H1 (cell line): ENCODE measurements at regions not wholly inside any gene's neighbourhood (a gene's known extent, or its start where the extent isn't known, plus 50 kb on each side); places are given as distances from the start of the nearest gene placed in this dataset.

Experiments
- CTCF ChIA-PET: fragments of 300-600 bp; sonication (Branson Sonifier 250); formaldehyde crosslinking; loops from one replicate; lab custom pipeline; 2021; ENCODE audit not compliant: partially characterized antibody; lab: Charles Lee
- POLR2A ChIA-PET: fragments of 300-600 bp; sonication (Branson Sonifier 250); formaldehyde crosslinking; loops from one replicate; lab custom pipeline; 2021; ENCODE audit warnings: inconsistent platforms; ENCODE audit not compliant: partially characterized antibody; lab: Charles Lee
- DNase-seq, 2 experiments: peaks; one replicate each; pipeline versions ENCODE4 v3.0.0 to v3.0.0-alpha.2; 2010 to 2022; ENCODE audit warnings: low spot score in 2 of 2, low read depth in 1 of 2, mixed read lengths in 1 of 2
- FAIRE-seq: peaks from 2 replicates; lab custom pipeline; 2011; peaks lifted over from hg19 to GRCh38; lab: Jason Lieb, UNC
- H2AFZ ChIP-seq: 2 replicates; pipeline ENCODE4 v1.8.1; 2012; ENCODE audit warnings: low read length, inconsistent platforms
- H2AK5ac ChIP-seq: 2 replicates; pipeline ENCODE4 v1.6.1; 2013; ENCODE audit warnings: low read depth, low read length
- H2BK120ac ChIP-seq: replicated peaks from 2 replicates; pipeline ENCODE3; 2013; ENCODE audit warnings: low read depth, low read length, inconsistent platforms
- H2BK12ac ChIP-seq: 2 replicates; pipeline ENCODE4 v1.6.1; 2013; ENCODE audit warnings: low read depth, low read length
- H2BK15ac ChIP-seq: 2 replicates; pipeline ENCODE4 v1.6.1; 2013; ENCODE audit warnings: low read length
- H2BK20ac ChIP-seq: 2 replicates; pipeline ENCODE4 v1.6.1; 2013; ENCODE audit warnings: low read length
- H2BK5ac ChIP-seq: 2 replicates; pipeline ENCODE4 v1.6.1; 2013; ENCODE audit warnings: low read depth, low read length
- H3K14ac ChIP-seq: 2 replicates; pipeline ENCODE4 v1.6.1; 2013; ENCODE audit warnings: inconsistent platforms; ENCODE audit not compliant: insufficient read length
- H3K18ac ChIP-seq: 2 replicates; pipeline ENCODE4 v1.6.1; 2013; ENCODE audit warnings: low read length; ENCODE audit errors: extremely low read depth
- H3K23ac ChIP-seq: 2 replicates; pipeline ENCODE4 v1.6.1; 2013; ENCODE audit warnings: inconsistent platforms; ENCODE audit not compliant: insufficient read length
- H3K23me2 ChIP-seq: 2 replicates; pipeline ENCODE4 v1.6.1; 2013; ENCODE audit warnings: low read depth, low read length
- H3K27ac ChIP-seq: 2 replicates; pipeline ENCODE4 v1.6.1; 2011; ENCODE audit warnings: low read depth, low read length, inconsistent platforms
- H3K27me3 ChIP-seq, 4 experiments: replicated peaks in 1 of 4; 1 replicate in 1 of 4; 2 replicates in 3 of 4; pipeline versions ENCODE4 v1.6.1 to v1.8.1; 2011 to 2013; ENCODE audit warnings: low read length in 3 of 4, mild to moderate bottlenecking in 3 of 4, inconsistent platforms in 2 of 4, mixed read lengths in 2 of 4, moderate library complexity in 1 of 4; ENCODE audit not compliant: control insufficient read depth in 3 of 4, insufficient read depth in 3 of 4; ENCODE audit errors: extremely low read depth in 1 of 4
- H3K36me3 ChIP-seq, 4 experiments: 2 replicates each; pipeline versions ENCODE4 v1.6.1 to v1.8.1; 2011 to 2013; ENCODE audit warnings: mild to moderate bottlenecking in 4 of 4, low read length in 3 of 4, moderate library complexity in 2 of 4, control low read depth in 1 of 4, inconsistent platforms in 1 of 4; ENCODE audit not compliant: insufficient read depth in 4 of 4, control insufficient read depth in 2 of 4
- H3K4ac ChIP-seq: replicated peaks from 2 replicates; pipeline ENCODE3; 2013; ENCODE audit warnings: low read length, low read depth, mixed read lengths, inconsistent platforms; ENCODE audit not compliant: insufficient read length
- H3K4me1 ChIP-seq, 4 experiments: replicated peaks in 1 of 4; 1 replicate in 1 of 4; 2 replicates in 3 of 4; pipeline versions ENCODE4 v1.6.1 to v1.8.1; 2011 to 2013; ENCODE audit warnings: low read length in 3 of 4, inconsistent platforms in 2 of 4, mixed read lengths in 1 of 4; ENCODE audit not compliant: insufficient read depth in 4 of 4, control insufficient read depth in 3 of 4
- H3K4me2 ChIP-seq, 2 experiments: 2 replicates each; pipeline versions ENCODE4 v1.6.1 to v1.8.1; 2011 to 2013; ENCODE audit warnings: low read depth in 2 of 2, low read length in 2 of 2, control low read depth in 1 of 2, inconsistent platforms in 1 of 2, mild to moderate bottlenecking in 1 of 2; ENCODE audit not compliant: insufficient read depth in 1 of 2
- H3K4me3 ChIP-seq, 4 experiments: fragments of 200-600, 300-600 bp in 1 of 4; sonication (generic), shearing (Covaris generic), sonication (Bioruptor Twin) in 1 of 4; 2 replicates each; pipeline versions ENCODE4 v1.5.1 to v1.8.1; 2011 to 2016; ENCODE audit warnings: low read length in 4 of 4, low read depth in 3 of 4, control low read depth in 2 of 4, inconsistent platforms in 2 of 4, mild to moderate bottlenecking in 2 of 4, mixed read lengths in 1 of 4, moderate library complexity in 1 of 4; ENCODE audit not compliant: insufficient read depth in 2 of 4; ENCODE audit errors: extremely low read depth in 1 of 4
- H3K56ac ChIP-seq: replicated peaks from 2 replicates; pipeline ENCODE3; 2013; ENCODE audit warnings: low read depth, mild to moderate bottlenecking, mixed read lengths, low read length, inconsistent platforms; ENCODE audit not compliant: insufficient read length
- H3K79me1 ChIP-seq: 2 replicates; pipeline ENCODE4 v1.6.1; 2013; ENCODE audit warnings: low read depth, low read length, control low read depth
- H3K79me2 ChIP-seq, 2 experiments: 2 replicates each; pipeline versions ENCODE4 v1.6.1 to v1.8.1; 2012 to 2013; ENCODE audit warnings: low read length in 2 of 2, mild to moderate bottlenecking in 2 of 2, inconsistent platforms in 1 of 2; ENCODE audit not compliant: insufficient read depth in 2 of 2, control insufficient read depth in 1 of 2
- H3K9ac ChIP-seq, 4 experiments: replicated peaks in 1 of 4; 1 replicate in 1 of 4; 2 replicates in 3 of 4; pipeline versions ENCODE4 v1.6.1 to v1.8.1; 2011 to 2013; ENCODE audit warnings: low read depth in 3 of 4, low read length in 3 of 4, control low read depth in 2 of 4, mild to moderate bottlenecking in 2 of 4, moderate library complexity in 2 of 4, inconsistent platforms in 1 of 4; ENCODE audit errors: extremely low read depth in 1 of 4
- H3K9me3 ChIP-seq, 2 experiments: 2 replicates each; pipeline versions ENCODE4 v1.6.1 to v1.8.1; 2012 to 2013; ENCODE audit warnings: mild to moderate bottlenecking in 2 of 2, moderate library complexity in 2 of 2, control low read depth in 1 of 2, inconsistent platforms in 1 of 2, low read depth in 1 of 2, low read length in 1 of 2, mixed read lengths in 1 of 2; ENCODE audit not compliant: insufficient read depth in 2 of 2
- H4K20me1 ChIP-seq, 2 experiments: replicated peaks in 1 of 2; 2 replicates each; pipeline versions ENCODE3 to v1.8.1; 2011 to 2013; ENCODE audit warnings: inconsistent platforms in 2 of 2, low read length in 2 of 2, mild to moderate bottlenecking in 1 of 2; ENCODE audit not compliant: insufficient read depth in 2 of 2, control insufficient read depth in 1 of 2
- H4K5ac ChIP-seq: 2 replicates; pipeline ENCODE4 v1.6.1; 2013; ENCODE audit warnings: low read length, low read depth, mixed read lengths, inconsistent platforms; ENCODE audit not compliant: insufficient read length
- H4K8ac ChIP-seq: 2 replicates; pipeline ENCODE4 v1.8.0; 2013; ENCODE audit warnings: mild to moderate bottlenecking, moderate library complexity, low read length, inconsistent platforms; ENCODE audit not compliant: insufficient read depth; ENCODE audit errors: extremely low read depth
- H4K91ac ChIP-seq: replicated peaks from 2 replicates; pipeline ENCODE3; 2013; ENCODE audit warnings: low read length, mixed read lengths, inconsistent platforms; ENCODE audit not compliant: insufficient read length
- CHD1 ChIP-seq: IDR thresholded peaks from 2 replicates; pipeline ENCODE4 v1.6.1; 2012; ENCODE audit warnings: low read depth, low read length, improper control_type of control experiment
- CHD2 ChIP-seq: IDR thresholded peaks from 2 replicates; pipeline ENCODE4 v1.6.1; 2012; ENCODE audit warnings: low read length, improper control_type of control experiment
- CTBP2 ChIP-seq: IDR thresholded peaks from 2 replicates; pipeline ENCODE4 v1.7.0; 2011; ENCODE audit warnings: borderline replicate concordance, mild to moderate bottlenecking, moderate library complexity, mixed read lengths, low read length; ENCODE audit not compliant: insufficient read depth, insufficient read length
- EZH2 ChIP-seq: fragments of 200-600 bp; sonication (generic); IDR thresholded peaks from 2 replicates; pipeline ENCODE4 v1.7.1; 2012; ENCODE audit warnings: low read depth, mild to moderate bottlenecking, moderate library complexity, low read length, inconsistent platforms; ENCODE audit not compliant: severe bottlenecking
- GABPA ChIP-seq: IDR thresholded peaks from 2 replicates; pipeline ENCODE4 v1.6.1; 2011; ENCODE audit warnings: mild to moderate bottlenecking, low read length, moderate library complexity, borderline replicate concordance; ENCODE audit not compliant: insufficient read depth
- HDAC6 ChIP-seq: IDR thresholded peaks from one replicate; pipeline ENCODE4 v1.7.1; 2012; ENCODE audit warnings: low read depth, mild to moderate bottlenecking, inconsistent platforms, low read length, moderate library complexity
- KDM4A ChIP-seq: IDR thresholded peaks from one replicate; pipeline ENCODE4 v1.7.1; 2012; ENCODE audit warnings: low read depth, mild to moderate bottlenecking, moderate library complexity, low read length, inconsistent platforms; ENCODE audit not compliant: severe bottlenecking
- KDM5A ChIP-seq: fragments of 200-600 bp; IDR thresholded peaks from 2 replicates; pipeline ENCODE4 v1.7.1; 2012; ENCODE audit warnings: mild to moderate bottlenecking, low read length, inconsistent platforms, mixed read lengths
- MAX ChIP-seq: IDR thresholded peaks from 2 replicates; pipeline ENCODE4 v1.6.1; 2012; ENCODE audit warnings: inconsistent platforms
- PHF8 ChIP-seq: fragments of 200-600 bp; sonication (generic); conservative IDR thresholded peaks from 2 replicates; pipeline ENCODE4 v1.7.1; 2012; ENCODE audit warnings: low read depth, mild to moderate bottlenecking, inconsistent platforms, low read length, moderate library complexity
- RNF2 ChIP-seq: fragments of 200-900, 300-1000 bp; sonication (generic); IDR thresholded peaks from 2 replicates; pipeline ENCODE4 v1.7.1; 2016; ENCODE audit warnings: borderline replicate concordance, low read depth, mild to moderate bottlenecking, antibody characterized with exemption, low read length; ENCODE audit not compliant: poor library complexity, severe bottlenecking; ENCODE audit errors: missing control alignments
- TBP ChIP-seq: IDR thresholded peaks from 2 replicates; pipeline ENCODE4 v1.6.1; 2011; ENCODE audit warnings: low read depth, low read length, improper control_type of control experiment
- WGBS, 2 experiments: shearing (Covaris generic) in 1 of 2; methylation state at CpG; one replicate each; pipeline versions ENCODE4 v1.1.6 to v1.1.7; 2013 to 2015; ENCODE audit warnings: low lambda C conversion rate in 2 of 2, mixed read lengths in 2 of 2, inconsistent platforms in 1 of 2, low coverage in 1 of 2, missing lambda C conversion rate in 1 of 2; ENCODE audit not compliant: insufficient replicate concordance in 2 of 2, insufficient coverage in 1 of 2, insufficient read length in 1 of 2; ENCODE audit errors: extremely low coverage in 1 of 2, missing lambda C conversion rate in 1 of 2; 5-methylcytosine and 5-hydroxymethylcytosine counted together

- H3K27ac ChIP-seq = no peak overlapping the region
- H3K36me3 ChIP-seq = no peaks in the 10 kb centered on the region
- H3K9ac ChIP-seq = no peak overlapping the region
- no peak overlapping the region for H3K4me2 ChIP-seq
- H3K23me2 ChIP-seq = peaks cover 5% of the 10 kb centered on the region
- no peak overlapping the region for H2BK120ac ChIP-seq
- H3K18ac ChIP-seq = no peak overlapping the region
- DNase-seq (no peak), FAIRE-seq (no peak)
- no peaks in the 10 kb centered on the region for H3K79me1 ChIP-seq
- H3K23ac ChIP-seq = no peak overlapping the region
- no peak overlapping the region for H2AK5ac ChIP-seq
- H4K8ac ChIP-seq = no peak overlapping the region
- H3K9me3 ChIP-seq = no peaks in the 10 kb centered on the region
- peaks cover 0 to 5% (median 3%) of the 10 kb centered on the region in 4 experiments; a peak in 3 of 7 replicates for H3K27me3 ChIP-seq
- POLR2A ChIA-PET = no interaction called here
- no peak overlapping the region for H2AFZ ChIP-seq
- CTCF ChIA-PET = interaction anchor here (0.6 to 2.5 kb wide), 6 partner anchors 12 to 526 kb away, joined by 3 to 11 read pairs (median 4); no protein-coding TSS in a partner anchor
- peaks cover 0 to 14% (median 13%) of the 10 kb centered on the region in 4 experiments; a peak in 6 of 7 replicates for H3K4me1 ChIP-seq
- no peak overlapping the region for H2BK15ac ChIP-seq
- 0 out of 2 replicates have a peak overlapping the region, but pooled peaks have one; percentile 20 for H2BK5ac ChIP-seq
- H4K20me1 ChIP-seq = no peaks in the 10 kb centered on the region
- H2BK12ac ChIP-seq = peak overlapping the region; percentile 83; the same call in 1 of the 2 replicates
- H3K4ac ChIP-seq = no peak overlapping the region
- 85% methylated on average over 7 of the region's 7 CpGs; no CpG with 5 or more reads in 1 of the 2 experiments for WGBS, 2 experiments
- H2BK20ac ChIP-seq = 0 out of 2 replicates have a peak overlapping the region, but pooled peaks have one; percentile 21
- no peak overlapping the region for H4K5ac ChIP-seq
- no peaks in the 10 kb centered on the region for H3K79me2 ChIP-seq
- no peak overlapping the region for H3K56ac ChIP-seq
- no peak overlapping the region for H3K14ac ChIP-seq
- no peak overlapping the region for H4K91ac ChIP-seq
- H3K4me3 ChIP-seq = no peak overlapping the region
- TF ChIP-seq EZH2 (no peak), CTBP2 (no peak), HDAC6 (no peak), KDM4A (no peak), PHF8 (no peak), GABPA (no peak), CHD1 (no peak), TBP (no peak), RNF2 (no peak), CHD2 (no peak), MAX (no peak), KDM5A (no peak)
Measured at GRCh38 chr6:108778421-108779186, 69.6 kb upstream of the ARMC2 start.
